ENCODE measurements at regions not wholly inside any gene's neighbourhood (a gene's known extent, or its start where the extent isn't known, plus 50 kb on each side); places are given as distances from the start of the nearest gene placed in this dataset.

- TF ChIP-seq CTCF (IDR thresholded peaks at IDR 0.05; ENCODE audit: low read depth, low read length, missing control alignments), result no peak
- Histone ChIP-seq H3K27ac (no peak overlapping the region), H3K4me3 (ENCODE audit: low read depth, low read length) (no peak overlapping the region), H3K27me3 (replicated peaks) (peaks cover 3% of the 10 kb centered on the region), H3K36me3 (replicated peaks) (no peaks in the 10 kb centered on the region)
- DNase-seq, result no peak
- in situ Hi-C loops (cut with HindIII; ENCODE audit: low pct_ligation_motif_present, low sequenced_read_pairs), result no loop called here
These were observed 51.3 kb upstream of the TOP3B start for GRCh38 chr22:22033803-22034468.

- H3K4me3 ChIP-seq (ENCODE audit: low read depth, low read length), result no peak overlapping the region
- no peak for TF ChIP-seq CTCF (IDR thresholded peaks at IDR 0.05; ENCODE audit: low read depth, low read length, missing control alignments)
- no peak overlapping the region for H3K27ac ChIP-seq
- no peak for DNase-seq
- in situ Hi-C loops (cut with HindIII; ENCODE audit: low pct_ligation_motif_present, low sequenced_read_pairs), result no loop called here
- no peaks in the 10 kb centered on the region for H3K36me3 ChIP-seq (replicated peaks)
- peaks cover 3% of the 10 kb centered on the region for H3K27me3 ChIP-seq (replicated peaks)
These were observed 50.6 kb upstream of the TOP3B start for GRCh38 chr22:22032906-22033802.

- in situ Hi-C loops (cut with HindIII; ENCODE audit: low pct_ligation_motif_present, low sequenced_read_pairs), result no loop called here
These were observed 49.7 kb upstream of the TOP3B start for GRCh38 chr22:22032099-22032905.

More at GRCh38 chr22:22032099-22032905, 49.7 kb upstream of the TOP3B start:
- DNase-seq, result no peak
- H3K4me3 ChIP-seq (ENCODE audit: low read depth, low read length), result no peak overlapping the region
- H3K27me3 ChIP-seq (replicated peaks), result peaks cover 3% of the 10 kb centered on the region
- no peak for TF ChIP-seq CTCF (IDR thresholded peaks at IDR 0.05; ENCODE audit: low read depth, low read length, missing control alignments)
- H3K36me3 ChIP-seq (replicated peaks), result no peaks in the 10 kb centered on the region
- H3K27ac ChIP-seq, result no peak overlapping the region

All from brain microvascular endothelial cell (primary cell).